Lower leg skin (tissue), 4 donors: ENCODE measurements at regions not wholly inside any gene's neighbourhood (a gene's known extent, or its start where the extent isn't known, plus 50 kb on each side); places are given as distances from the start of the nearest gene placed in this dataset.
"Not testable (repeated sequence)": the region's sequence is repeated elsewhere in the genome, so short reads cannot be mapped to it uniquely, and the experiment has no call there.

Source experiments
- DNase-seq, 2 donors: peaks; one replicate each; pipeline ENCODE4 v3.0.0-alpha.2; 2019; ENCODE audit warnings: low spot score in 2 of 2
- H3K4me3 ChIP-seq: fragments of 200-600 bp; sonication (generic); 2 replicates; pipeline ENCODE4 v1.5.1; 2017; ENCODE audit warnings: mild to moderate bottlenecking, low read depth; ENCODE audit not compliant: poor library complexity, severe bottlenecking
- CTCF ChIP-seq, 3 donors: fragments of 450-650 bp; IDR thresholded peaks; one replicate each; pipeline ENCODE4 v1.5.1; 2016; ENCODE audit warnings: antibody characterized with exemption in 3 of 3, mild to moderate bottlenecking in 3 of 3, moderate library complexity in 2 of 3
- POLR2A ChIP-seq, 2 donors: fragments of 450-650 bp; IDR thresholded peaks; one replicate each; pipeline ENCODE4 v1.6.1; 2016 to 2017; ENCODE audit warnings: antibody characterized with exemption in 2 of 2, mild to moderate bottlenecking in 1 of 2, moderate library complexity in 1 of 2
- WGBS, 2 donors: methylation state at CpG; one replicate each; pipeline ENCODE4 v1.1.5; 2018; 5-methylcytosine and 5-hydroxymethylcytosine counted together
- intact Hi-C: fragments of 100-400 bp; cut with DNase I; formaldehyde crosslinking; loops from one replicate; pipeline ENCODE4 v1.15.0; 2023; ENCODE audit warnings: low total_unique reads

GRCh38 chr1:199836430-199836829 is 191.1 kb upstream of the NR5A2 start:
- intact Hi-C loops = no loop called here
- WGBS, 2 donors = 69 to 77% methylated on average over 2 of the region's 2 CpGs
- no peak for DNase-seq
- TF ChIP-seq CTCF (IDR thresholded peaks at IDR 0.05) (no peak), POLR2A (IDR thresholded peaks at IDR 0.05) (no peak)
- no peak overlapping the region for H3K4me3 ChIP-seq

- TF ChIP-seq CTCF (IDR thresholded peaks at IDR 0.05) (no peak), POLR2A (IDR thresholded peaks at IDR 0.05) (no peak)
- 15 to 44% methylated on average over 1 of the region's 1 CpG for WGBS, 2 donors
- DNase-seq = no peak
- no peak overlapping the region for H3K4me3 ChIP-seq
- intact Hi-C loops = no loop called here
Measured at GRCh38 chr1:199837321-199837720, 190.2 kb upstream of the NR5A2 start.

DNA sequence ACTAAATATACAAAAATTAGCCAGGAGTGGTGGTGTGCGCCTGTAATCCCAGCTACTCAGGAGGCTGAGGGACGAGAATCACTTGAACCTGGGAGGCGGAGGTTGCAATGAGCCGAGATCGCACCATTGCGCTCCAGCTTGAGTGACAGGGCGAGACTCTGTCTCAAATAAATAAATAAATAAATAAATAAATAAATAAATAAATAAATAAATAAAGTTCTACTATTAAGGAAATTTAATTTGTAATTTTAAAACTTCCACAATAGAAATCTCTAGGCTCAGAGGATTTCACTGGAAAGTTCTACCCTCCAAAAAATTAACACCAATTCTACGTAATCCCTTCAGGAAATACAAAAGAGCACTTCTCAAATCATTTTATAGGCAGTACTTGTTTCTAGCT is 187.9 kb upstream of the NR5A2 start:
- intact Hi-C loops, H3K4me3 ChIP-seq, DNase-seq: not testable (repeated sequence)
- WGBS, 2 donors = 96 to 97% methylated on average over 8 of the region's 8 CpGs

GRCh38 chr1:199843096-199843495 is 184.4 kb upstream of the NR5A2 start:
- intact Hi-C loops, DNase-seq, H3K4me3 ChIP-seq: not testable (repeated sequence)
- WGBS, 2 donors = 96 to 97% methylated on average over 2 of the region's 2 CpGs

DNA sequence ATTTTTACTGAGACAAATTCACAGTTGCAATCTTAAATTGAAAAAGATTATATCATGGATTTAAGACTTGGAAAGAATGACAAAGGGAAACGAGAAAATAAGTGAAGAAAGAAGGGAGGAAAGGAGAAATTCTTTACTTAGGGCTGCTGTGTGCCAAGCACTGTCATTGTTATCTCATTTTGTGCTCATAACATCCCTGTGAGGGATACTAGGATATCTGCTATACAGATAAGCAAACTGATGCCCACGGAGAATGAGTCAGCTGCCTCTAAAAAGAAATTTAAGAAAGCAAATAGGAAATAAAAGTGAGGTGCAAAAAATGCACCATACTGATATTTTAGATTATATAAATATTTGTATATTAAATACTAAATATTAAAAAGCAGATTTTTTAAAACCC is 183.6 kb upstream of the NR5A2 start:
- no peak overlapping the region for H3K4me3 ChIP-seq
- DNase-seq = no peak
- intact Hi-C loops = no loop called here
- TF ChIP-seq POLR2A (IDR thresholded peaks at IDR 0.05) = no peak
- no peak for TF ChIP-seq CTCF (IDR thresholded peaks at IDR 0.05)
- WGBS, 2 donors = 45 to 48% methylated on average over 2 of the region's 2 CpGs

DNA sequence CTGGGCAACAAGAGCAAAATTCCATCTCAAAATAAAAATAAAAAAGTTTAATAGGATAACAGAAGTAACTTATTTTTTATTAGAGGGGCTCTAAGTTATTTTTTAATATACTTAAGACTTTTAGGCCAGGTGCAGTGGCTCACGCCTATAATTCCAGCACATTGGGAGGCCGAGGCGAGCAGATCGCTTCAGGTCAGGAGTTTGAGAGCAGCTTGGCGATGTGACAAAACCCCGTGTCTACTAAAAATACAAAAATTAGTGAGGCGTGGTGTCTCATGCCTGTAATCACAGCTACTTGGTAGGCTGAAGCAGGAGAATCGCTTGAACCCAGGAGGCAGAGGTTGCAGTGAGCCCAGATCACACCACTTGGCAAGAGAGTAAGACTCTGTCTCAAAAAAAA is 180.5 kb upstream of the NR5A2 start:
- no peak overlapping the region for H3K4me3 ChIP-seq
- TF ChIP-seq POLR2A (IDR thresholded peaks at IDR 0.05) (no peak), CTCF (IDR thresholded peaks at IDR 0.05) (no peak)
- no peak for DNase-seq
- 62 to 78% methylated on average over 8 of the region's 8 CpGs for WGBS, 2 donors
- intact Hi-C loops = no loop called here

- TF ChIP-seq POLR2A (IDR thresholded peaks at IDR 0.05) = no peak
- TF ChIP-seq CTCF (IDR thresholded peaks at IDR 0.05) = no peak
- intact Hi-C loops = no loop called here
- no peak overlapping the region for H3K4me3 ChIP-seq
- no peak for DNase-seq
- 58 to 62% methylated on average over 2 of the region's 2 CpGs for WGBS, 2 donors
Measured at GRCh38 chr1:199851439-199852140, 175.9 kb upstream of the NR5A2 start.
